DMS 273 (cell line): ENCODE measurements at regions not wholly inside any gene's neighbourhood (a gene's known extent, or its start where the extent isn't known, plus 50 kb on each side); places are given as distances from the start of the nearest gene placed in this dataset.
A peak's percentile ranks its signal among the peaks of the same experiment; 100 is the strongest.

Experiments
- DNase-seq: peaks from one replicate; lab custom pipeline; 2025; ENCODE audit not compliant: unreplicated experiment; lab: John Stamatoyannopoulos, UW

GRCh38 chr4:111770514-111770913, 374.7 kb upstream of the FAM241A start:
- DNase-seq = no peak

- peak; percentile 3 for DNase-seq
Measured at GRCh38 chr4:111773858-111774257, 371.4 kb upstream of the FAM241A start.

GRCh38 chr4:111775556-111776297, 369.5 kb upstream of the FAM241A start:
- no peak for DNase-seq

GRCh38 chr4:111776561-111776960, 368.7 kb upstream of the FAM241A start:
- DNase-seq = no peak

- no peak for DNase-seq
Measured at GRCh38 chr4:111778543-111778942, 366.7 kb upstream of the FAM241A start.

- no peak for DNase-seq
Measured at GRCh38 chr4:111780965-111781364, 364.3 kb upstream of the FAM241A start.

- DNase-seq = no peak
Measured at GRCh38 chr4:111781611-111782010, 363.6 kb upstream of the FAM241A start.

- no peak for DNase-seq
Measured at GRCh38 chr4:111788099-111788498, 357.2 kb upstream of the FAM241A start.

- DNase-seq = no peak
Measured at GRCh38 chr4:111789901-111790640, 355.2 kb upstream of the FAM241A start.

GRCh38 chr4:111792632-111793031, 352.6 kb upstream of the FAM241A start:
- no peak for DNase-seq

GRCh38 chr4:111793433-111794091, 351.7 kb upstream of the FAM241A start:
- no peak for DNase-seq

- no peak for DNase-seq
Measured at GRCh38 chr4:111797455-111798163, 347.6 kb upstream of the FAM241A start.

- peak; percentile 3 for DNase-seq
Measured at GRCh38 chr4:111798840-111799239, 346.4 kb upstream of the FAM241A start.

- no peak for DNase-seq
Measured at GRCh38 chr4:111800551-111800950, 344.7 kb upstream of the FAM241A start.

GRCh38 chr4:111802191-111802590, 343.1 kb upstream of the FAM241A start:
- DNase-seq = no peak

GRCh38 chr4:111806331-111806730, 338.9 kb upstream of the FAM241A start:
- peak; percentile 31 for DNase-seq

- no peak for DNase-seq
Measured at GRCh38 chr4:111807576-111807975, 337.7 kb upstream of the FAM241A start.

GRCh38 chr4:111808174-111808573, 337.1 kb upstream of the FAM241A start:
- DNase-seq = no peak

GRCh38 chr4:111811661-111812060, 333.6 kb upstream of the FAM241A start:
- no peak for DNase-seq

GRCh38 chr4:111812114-111812513, 333.1 kb upstream of the FAM241A start:
- DNase-seq = no peak

- no peak for DNase-seq
Measured at GRCh38 chr4:111812760-111813159, 332.5 kb upstream of the FAM241A start.
